ENCODE measurements at regions not wholly inside any gene's neighbourhood (a gene's known extent, or its start where the extent isn't known, plus 50 kb on each side); places are given as distances from the start of the nearest gene placed in this dataset.

DNA sequence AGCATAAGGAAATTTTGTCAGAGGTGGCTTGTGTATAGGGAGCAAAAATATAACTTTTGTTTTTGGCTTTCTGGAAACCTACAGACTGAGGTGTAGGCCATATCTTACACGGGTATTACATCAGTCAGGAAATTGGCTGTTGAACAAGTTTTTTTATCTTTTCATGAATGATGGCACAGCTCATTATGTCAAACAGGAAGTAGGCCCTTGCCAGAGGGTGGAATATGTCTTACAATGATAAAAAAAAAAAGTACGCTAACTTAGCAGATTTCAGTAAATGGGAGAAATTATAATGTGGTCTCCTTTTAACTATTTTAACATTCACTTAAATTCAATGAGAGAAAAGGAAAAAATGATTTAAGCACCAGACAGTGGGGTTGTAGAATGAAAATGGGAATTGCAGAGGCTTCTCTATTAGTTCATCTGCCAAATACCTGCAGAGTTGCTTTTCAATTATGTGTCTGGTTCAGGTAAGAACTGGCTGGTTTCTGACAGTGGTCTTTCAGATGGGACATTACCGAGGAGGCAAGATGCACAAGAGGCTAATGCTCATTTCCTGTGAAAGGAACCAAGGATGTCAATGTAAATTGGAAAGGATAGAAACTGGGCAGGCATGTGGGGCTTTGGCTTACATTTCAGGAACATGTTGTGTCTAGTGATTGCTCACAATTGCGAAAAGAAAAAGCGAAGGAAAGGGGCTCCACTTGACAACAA, 169.9 kb downstream of the NNT start:
- Mint-ChIP-seq H3K4me3 (peak overlapping the region; percentile 40 to 41), H3K4me1 (peaks cover 20% of the 10 kb centered on the region), H3K27ac (peak overlapping the region; percentile 98 to 99), H3K27me3 (peaks cover 4% of the 10 kb centered on the region), H3K9me3 (peaks cover 0 to 8% of the 10 kb centered on the region in 2 donors)
- peak in 1 of 2 donors; percentile 5 for DNase-seq
- ATAC-seq: peak; percentile 87

DNA sequence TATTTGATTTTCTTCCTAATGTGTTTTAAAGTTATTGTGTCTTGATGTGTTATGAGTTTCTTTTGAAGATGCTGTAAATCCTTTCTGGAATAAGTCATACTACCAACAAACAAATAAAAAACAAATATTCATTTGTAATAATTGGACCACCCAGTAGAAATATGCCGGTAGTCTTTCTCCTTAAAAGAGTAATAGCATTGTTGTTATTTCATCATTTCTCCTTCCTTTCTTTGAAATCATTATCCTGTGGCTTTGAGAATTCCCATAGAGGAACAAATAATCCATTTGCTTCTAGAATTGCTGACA, 169.4 kb downstream of the NNT start:
- peaks cover 8% of the 10 kb centered on the region for H3K27me3 Mint-ChIP-seq
- peaks cover 20% of the 10 kb centered on the region for H3K4me1 Mint-ChIP-seq
- peak overlapping the region; percentile 98 to 99 for H3K27ac Mint-ChIP-seq
- H3K9me3 Mint-ChIP-seq: peaks cover 0 to 8% of the 10 kb centered on the region in 2 donors
- ATAC-seq (no peak), DNase-seq (no peak)
- peak overlapping the region in 1 of 2 donors; percentile 40 for H3K4me3 Mint-ChIP-seq

DNA sequence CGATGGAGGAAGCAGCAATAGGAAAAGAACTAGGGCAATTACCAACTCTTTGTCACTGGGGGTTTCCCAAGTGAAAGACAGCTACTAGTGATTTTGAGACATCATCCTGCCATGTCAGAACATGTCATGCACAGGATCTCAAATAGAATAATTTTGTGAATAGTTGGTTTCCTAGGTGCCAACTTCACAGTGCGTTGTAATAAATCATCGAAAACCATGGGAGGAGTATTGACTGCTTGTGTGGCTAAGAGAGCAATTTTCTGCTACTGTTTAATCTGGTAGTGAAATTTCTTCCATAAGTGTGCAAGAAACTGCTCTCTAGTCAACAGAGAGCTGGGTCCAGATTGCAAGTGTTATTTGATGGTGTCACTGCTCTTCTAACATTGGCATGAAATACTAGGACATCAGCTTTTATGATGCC, 168.6 kb downstream of the NNT start:
- no peak overlapping the region for H3K4me3 Mint-ChIP-seq
- peaks cover 8% of the 10 kb centered on the region for H3K27me3 Mint-ChIP-seq
- DNase-seq (no peak), ATAC-seq (peak; percentile 65)
- peaks cover 0 to 8% of the 10 kb centered on the region in 2 donors for H3K9me3 Mint-ChIP-seq
- H3K27ac Mint-ChIP-seq: peak overlapping the region; percentile 21 to 75
- peaks cover 20% of the 10 kb centered on the region for H3K4me1 Mint-ChIP-seq

DNA sequence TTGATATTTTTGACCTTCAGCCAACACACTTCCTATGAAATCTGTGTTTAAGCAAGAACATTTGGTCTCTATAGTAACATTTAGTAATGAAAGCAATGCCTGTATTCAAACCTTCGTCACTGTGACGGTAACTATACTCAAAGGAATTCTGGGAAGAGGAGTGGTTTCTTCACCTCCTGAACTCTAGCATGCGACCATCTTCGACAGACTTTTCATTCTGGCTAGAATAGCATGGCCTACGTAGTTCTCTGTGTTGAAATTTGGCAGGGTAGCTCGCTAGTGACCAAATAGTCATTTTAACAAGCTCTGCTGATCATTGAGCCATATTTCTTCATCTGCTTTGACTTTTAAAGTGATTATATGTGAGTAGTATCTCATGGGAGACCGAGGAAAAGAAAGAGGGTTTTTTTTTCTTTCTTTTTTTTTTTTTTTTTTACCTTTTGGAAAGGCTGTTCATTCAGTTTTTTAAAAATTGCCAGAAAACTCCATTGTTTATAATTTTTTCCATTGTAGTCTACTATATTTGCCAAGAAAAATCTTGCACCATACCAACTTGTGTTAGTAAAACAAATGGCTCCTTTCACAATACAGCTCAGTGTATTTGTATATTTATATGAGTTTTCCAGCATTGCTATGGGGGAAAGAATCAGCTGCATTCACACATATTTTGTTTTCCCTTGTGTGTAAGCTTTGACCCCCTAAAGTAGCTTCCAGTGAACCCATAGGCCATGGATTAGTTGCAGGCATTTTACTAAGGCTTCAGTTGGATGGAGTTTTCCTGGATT, 166.8 kb downstream of the NNT start:
- peaks cover 20% of the 10 kb centered on the region for H3K4me1 Mint-ChIP-seq

More for the DNA sequence above, 166.8 kb downstream of the NNT start:
- no peak for ATAC-seq
- no peak overlapping the region for H3K27ac Mint-ChIP-seq
- H3K9me3 Mint-ChIP-seq: peaks cover 0 to 8% of the 10 kb centered on the region in 2 donors
- peaks cover 8% of the 10 kb centered on the region for H3K27me3 Mint-ChIP-seq
- no peak overlapping the region for H3K4me3 Mint-ChIP-seq
- no peak for DNase-seq

All from stimulated activated naive CD8-positive, alpha-beta T cell treated with anti-CD3 and anti-CD28 coated beads, Interleukin-15, amount 100 ng/mL, for 72 hours (primary cell).